ENCODE measurements at regions not wholly inside any gene's neighbourhood (a gene's known extent, or its start where the extent isn't known, plus 50 kb on each side); places are given as distances from the start of the nearest gene placed in this dataset.

DNA sequence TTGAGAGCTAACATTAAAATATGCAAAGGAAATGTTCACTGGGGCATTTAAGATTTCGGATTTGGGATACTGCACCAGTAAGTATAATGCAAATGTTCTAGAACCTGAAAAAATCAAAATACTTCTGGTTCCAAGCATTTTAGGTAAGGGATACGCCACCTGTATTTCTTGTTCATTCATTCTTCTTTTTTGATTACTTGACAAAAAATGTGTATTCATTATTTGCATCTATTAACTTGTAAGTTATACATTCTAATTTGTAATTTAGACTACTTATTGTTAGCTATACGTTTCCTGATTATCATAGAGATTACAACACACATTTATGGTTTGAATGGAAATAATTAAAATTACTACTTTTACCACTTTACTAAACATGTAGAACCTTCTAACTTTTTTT, 486.9 kb downstream of the SOX5 start:
- no peak for DNase-seq (ENCODE audit: low read depth, low spot score)

DNA sequence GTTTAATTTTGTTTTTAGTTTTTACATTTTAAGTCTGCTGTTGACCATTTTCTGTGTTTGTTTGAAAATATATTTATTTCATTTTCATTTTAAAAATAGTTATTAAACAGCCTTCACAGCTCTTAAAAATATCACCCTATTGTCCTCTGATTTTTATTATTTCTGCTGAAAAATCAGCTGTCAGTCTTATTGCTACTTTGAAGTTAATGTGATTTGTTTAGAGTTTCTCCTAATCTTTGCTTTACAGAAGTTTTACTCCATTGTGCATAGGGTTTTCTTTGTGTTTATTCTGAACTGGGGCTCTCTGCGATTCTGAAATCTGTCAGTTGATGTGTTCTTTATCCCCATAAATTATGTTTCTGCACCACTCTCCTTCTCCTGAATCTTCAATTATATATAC, 486.3 kb downstream of the SOX5 start:
- no peak for DNase-seq (ENCODE audit: low read depth, low spot score)

DNA sequence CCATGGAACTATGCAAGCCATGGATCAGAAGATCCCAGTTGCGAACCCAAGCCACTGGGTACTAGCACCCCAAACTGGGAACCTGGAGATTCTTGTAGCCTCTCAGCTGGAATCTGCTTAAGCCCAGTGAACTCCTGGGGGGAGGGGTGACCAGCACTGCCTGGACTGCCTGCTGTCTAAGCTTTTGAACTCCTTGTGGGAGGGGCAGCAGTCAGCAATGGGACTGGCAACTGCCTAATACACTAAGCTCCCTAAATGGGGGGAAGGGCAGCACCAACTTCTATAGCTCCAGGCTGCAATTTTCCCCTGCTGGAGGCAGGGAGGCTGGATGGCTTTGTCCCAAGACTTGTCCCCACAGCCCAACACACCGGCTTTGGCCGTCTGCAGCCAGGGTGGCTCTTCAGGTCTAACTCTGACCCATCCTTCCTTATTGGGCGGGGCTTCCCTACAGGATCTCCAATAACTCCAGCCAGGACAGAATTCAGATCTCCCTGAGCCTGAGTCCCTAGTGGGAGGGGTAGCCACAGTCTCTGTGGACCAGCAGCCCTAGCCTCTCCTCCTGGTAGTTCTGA, 485.1 kb downstream of the SOX5 start:
- no peak for DNase-seq (ENCODE audit: low read depth, low spot score)

DNA sequence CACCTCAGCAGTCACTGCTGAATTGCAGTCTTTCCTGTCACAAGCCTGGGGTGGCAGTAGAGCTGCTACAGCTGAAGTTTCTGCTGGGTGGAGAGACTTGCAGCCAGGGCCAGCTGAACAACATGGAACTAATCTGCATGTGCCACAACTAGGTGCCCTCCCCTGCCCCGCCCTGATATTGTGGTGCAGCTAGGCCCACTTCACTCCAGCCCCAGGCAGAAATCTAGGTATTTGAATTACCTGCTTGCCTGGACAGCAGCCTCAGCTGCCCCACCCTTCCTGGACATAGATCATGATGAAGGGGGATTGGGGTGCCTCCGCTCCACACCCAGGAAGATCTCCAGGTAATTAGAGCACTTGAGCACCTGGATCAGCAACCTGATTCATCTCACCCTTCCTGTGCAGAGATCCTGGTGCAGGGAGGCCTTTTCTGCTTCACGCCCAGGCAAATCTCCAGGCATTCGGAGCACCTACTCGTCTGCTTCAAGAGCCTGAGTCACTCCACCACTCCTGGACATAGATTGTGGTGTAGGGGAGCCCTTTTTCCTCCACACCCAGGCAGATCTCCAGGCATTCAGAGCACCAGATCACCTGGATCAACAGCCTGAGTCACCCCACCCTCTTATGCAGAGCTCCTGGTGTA, 477.0 kb downstream of the SOX5 start:
- no peak for DNase-seq (ENCODE audit: low read depth, low spot score)

DNA sequence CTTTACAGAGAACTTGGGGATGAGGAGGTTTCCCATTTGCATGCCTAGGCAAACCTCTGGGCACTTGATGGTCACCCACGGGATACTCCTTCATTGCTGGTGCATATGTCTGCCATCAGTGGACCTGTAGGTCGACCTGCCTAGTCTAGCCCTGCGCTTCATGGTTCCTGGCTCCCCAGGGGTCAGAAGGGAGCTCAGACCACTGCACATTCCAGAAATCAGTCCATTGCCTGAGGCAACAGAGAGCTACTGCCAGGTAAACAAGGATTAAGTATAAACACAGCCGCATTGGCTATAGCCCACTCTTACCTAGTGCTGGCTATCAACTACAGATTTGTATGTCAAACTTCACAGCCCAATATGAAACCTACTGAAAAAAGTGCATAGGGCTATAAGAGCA, 476.4 kb downstream of the SOX5 start:
- no peak for DNase-seq (ENCODE audit: low read depth, low spot score)

DNA sequence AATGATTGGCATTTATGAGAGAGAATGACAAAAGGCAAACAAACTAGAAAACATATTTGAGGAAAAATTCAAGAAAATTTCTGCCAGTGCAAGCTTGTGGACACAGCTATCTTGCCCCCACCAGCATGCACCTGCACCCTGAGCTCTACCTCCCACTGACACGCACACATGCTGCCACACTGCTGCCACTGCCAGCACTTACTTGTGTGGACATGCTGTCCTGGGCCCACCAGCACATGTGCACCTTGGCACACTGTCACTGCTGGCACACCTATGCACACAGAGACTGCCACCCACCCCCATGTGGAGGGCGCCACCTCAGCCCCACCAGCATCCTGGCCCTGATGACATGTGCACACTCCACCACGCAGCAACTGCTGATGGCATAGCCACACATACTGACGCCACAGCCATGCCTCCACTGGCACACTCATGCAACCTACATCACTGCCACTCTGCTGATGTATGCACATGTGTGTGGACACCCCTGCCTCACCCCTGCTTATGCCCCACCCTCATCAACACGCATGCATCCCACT, 475.0 kb downstream of the SOX5 start:
- DNase-seq (ENCODE audit: low read depth, low spot score) = no peak
